LNCAP (cell line): ENCODE measurements at regions not wholly inside any gene's neighbourhood (a gene's known extent, or its start where the extent isn't known, plus 50 kb on each side); places are given as distances from the start of the nearest gene placed in this dataset.

Experiments used
- TF ChIP-seq, protein P1 (sequence below): fragments of 450-650 bp; IDR thresholded peaks from 2 replicates; pipeline ENCODE4 v1.5.1; 2017; ENCODE audit warnings: mild to moderate bottlenecking

DNA sequence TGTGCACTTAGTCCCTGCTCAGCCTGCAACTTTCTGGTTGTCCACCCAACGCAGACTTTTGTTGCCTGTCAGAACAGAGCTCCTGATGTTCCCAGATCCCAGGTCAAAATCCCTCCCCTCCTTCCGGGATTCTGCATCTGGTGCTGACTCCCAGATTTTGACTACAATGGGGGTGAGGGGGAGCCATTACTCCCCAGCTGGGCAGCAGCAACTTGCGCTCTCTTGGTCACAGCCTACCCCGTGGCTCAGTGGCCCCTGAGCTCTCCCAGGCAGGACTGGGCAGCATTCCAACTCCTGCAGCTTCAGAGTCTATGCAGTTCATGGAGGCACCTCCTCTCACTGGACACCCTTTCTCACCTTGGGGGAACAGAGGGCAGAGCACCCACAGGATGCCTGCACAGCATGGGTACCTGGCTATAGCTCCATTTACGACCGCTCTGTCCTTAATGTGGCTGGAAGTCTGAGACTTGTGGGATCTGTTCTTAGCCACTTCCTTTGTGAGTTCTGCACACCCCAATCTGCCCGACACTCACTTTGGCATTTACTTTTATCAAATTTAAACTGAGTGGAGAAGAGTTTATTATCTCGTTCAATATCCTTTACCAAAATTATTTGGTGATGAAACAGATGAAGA lies 545.5 kb upstream of the MGMT start:
- TF ChIP-seq, protein P1, sequence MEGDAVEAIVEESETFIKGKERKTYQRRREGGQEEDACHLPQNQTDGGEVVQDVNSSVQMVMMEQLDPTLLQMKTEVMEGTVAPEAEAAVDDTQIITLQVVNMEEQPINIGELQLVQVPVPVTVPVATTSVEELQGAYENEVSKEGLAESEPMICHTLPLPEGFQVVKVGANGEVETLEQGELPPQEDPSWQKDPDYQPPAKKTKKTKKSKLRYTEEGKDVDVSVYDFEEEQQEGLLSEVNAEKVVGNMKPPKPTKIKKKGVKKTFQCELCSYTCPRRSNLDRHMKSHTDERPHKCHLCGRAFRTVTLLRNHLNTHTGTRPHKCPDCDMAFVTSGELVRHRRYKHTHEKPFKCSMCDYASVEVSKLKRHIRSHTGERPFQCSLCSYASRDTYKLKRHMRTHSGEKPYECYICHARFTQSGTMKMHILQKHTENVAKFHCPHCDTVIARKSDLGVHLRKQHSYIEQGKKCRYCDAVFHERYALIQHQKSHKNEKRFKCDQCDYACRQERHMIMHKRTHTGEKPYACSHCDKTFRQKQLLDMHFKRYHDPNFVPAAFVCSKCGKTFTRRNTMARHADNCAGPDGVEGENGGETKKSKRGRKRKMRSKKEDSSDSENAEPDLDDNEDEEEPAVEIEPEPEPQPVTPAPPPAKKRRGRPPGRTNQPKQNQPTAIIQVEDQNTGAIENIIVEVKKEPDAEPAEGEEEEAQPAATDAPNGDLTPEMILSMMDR, result no peak

DNA sequence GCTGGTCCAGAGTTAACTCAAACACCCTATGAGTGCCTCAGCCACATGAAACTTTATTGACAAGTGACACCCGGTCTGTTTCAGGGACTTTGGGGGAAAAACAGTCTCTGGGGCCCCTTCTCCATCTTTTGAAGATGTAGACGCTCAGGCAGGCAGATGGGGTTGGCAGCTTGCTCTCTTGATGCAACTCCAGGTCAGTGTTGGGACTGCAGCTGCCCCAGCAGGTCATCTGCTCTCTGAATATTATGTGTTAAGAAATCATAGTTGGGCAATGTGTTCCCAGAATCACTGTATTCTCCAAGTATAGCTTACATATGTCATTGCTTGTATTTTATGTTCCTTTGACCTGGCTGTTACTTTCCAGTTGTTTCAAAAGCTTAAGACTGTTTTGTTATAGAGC lies 544.9 kb upstream of the MGMT start:
- TF ChIP-seq, protein P1, result no peak

DNA sequence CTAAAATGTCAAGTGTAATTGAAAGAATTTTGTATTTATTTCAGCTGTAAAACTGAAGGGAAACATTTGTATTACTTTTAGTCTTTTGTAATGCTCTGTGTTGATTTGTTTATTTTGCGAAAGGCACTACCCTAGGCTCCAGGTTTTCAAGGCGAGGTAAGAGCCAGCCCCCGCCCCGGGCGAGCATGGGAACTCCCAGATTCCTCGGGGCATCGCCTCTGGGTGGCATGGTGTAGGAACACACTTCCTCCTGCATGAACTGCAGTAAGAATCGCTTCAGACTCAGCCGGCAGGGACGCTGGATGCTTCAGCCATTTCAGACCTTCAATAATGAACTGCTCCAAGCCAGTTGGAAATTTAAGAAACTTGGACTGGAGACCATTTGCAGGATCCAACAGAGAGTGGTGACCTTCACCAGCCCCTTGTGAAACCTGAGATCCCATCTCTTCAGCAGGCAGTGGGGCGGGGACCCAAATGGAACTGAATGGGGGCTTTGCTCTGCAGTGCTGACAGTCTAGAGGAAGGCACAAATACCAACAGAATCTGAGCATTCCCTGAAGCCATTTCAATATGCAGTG lies 544.3 kb upstream of the MGMT start:
- TF ChIP-seq, protein P1, result no peak

DNA sequence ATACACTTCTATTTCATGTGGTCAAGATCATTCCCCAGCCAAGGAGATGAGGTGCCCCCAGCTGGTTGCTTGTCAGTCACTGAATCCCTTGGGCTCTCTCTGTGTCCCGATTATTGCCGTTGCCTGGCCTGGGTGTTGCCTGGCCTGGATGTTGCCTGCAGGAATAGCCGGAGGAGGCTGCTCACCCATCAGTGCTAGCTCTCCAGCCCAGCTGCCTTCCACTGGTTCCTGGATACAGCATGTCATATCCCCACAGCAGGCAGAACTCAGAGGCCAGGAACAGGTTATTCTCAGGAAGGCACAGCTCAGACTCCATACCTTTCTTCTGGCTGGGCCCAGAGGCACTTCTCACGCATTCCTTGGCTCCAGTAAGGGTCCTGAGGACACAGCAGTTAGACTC lies 542.1 kb upstream of the MGMT start:
- TF ChIP-seq, protein P1, result no peak

DNA sequence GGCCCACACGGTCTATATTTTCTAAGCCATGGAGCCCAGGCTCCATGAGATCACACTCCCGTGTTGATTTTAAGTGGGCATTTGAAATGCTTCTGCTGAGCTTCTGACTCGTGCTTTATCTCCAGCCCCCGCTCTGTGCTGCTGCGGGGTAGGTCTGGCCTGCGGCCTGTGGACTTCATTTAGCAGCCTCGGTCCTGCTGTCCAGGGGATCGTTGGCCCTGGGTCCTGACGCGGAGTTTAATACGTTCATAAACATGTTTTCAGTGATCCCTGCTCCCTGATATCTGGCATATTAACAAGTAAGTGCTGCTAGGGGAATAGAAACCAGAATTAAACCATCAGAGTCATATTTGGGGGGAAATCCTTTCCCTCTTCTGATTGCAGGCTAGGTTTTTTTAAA lies 540.3 kb upstream of the MGMT start:
- TF ChIP-seq, protein P1, result no peak

DNA sequence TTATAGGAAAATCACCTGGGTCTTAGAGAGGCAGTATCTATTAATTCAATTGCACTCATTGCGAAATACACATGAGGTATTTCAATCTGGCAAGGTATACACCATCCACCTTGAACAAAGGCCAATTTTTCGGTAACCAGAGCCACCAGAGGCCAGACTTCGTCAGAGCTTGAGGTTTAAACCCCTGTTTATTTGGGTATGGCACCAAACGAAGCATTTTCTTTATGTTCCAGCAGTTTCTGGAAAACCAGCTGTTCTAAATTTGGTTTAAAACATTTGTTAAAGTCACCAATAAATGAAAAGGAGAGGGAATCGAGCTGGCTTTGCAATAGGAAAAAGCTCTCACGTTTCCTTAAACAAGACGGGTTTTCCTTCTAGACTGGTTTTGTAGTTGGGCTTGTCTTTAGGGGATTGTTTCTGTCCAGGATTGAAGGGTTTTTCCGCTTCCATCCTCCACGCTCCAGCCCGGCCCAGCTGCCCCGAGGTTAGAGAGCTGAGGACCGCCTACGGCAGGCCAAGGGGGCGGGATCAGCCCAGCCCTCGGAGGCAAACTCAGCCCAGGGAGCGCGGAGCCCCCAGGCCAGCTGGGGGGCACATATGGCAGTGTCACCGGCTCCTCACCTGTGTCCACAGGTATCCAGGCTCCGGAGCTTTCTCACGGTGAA lies 539.4 kb upstream of the MGMT start:
- TF ChIP-seq, protein P1, result no peak

DNA sequence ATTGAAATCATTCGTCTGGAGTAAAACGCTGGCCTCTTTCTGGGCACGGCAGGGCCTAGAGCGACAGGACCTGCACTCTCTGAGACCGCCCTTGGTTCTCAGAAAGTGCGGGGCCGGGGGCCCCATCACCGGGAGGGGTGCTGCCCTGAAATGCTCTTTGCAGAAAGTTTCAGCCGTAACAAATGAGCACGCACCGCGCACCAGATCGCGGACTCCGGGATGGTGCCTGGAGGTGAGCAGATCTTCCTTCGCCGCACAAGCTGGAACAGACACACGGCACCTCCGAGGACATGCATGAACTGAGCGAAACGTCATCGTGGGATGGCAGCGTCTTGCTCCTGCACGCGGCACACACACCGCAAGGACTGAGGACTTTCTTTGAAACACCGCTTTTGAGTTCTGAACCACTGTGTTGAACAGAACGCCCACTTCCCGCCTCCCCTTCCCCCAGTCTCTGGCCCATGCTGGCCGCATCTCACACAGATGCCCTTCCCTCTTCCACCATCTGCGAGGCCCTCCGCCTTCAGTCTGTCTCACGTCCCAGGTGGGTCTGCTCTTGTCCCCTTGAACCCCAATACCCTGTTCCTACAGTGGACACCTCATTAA lies 538.7 kb upstream of the MGMT start:
- TF ChIP-seq, protein P1, result no peak
